Tongue (tissue), 1 donor: ENCODE measurements at regions not wholly inside any gene's neighbourhood (a gene's known extent, or its start where the extent isn't known, plus 50 kb on each side); places are given as distances from the start of the nearest gene placed in this dataset.

Experiments used
- DNase-seq: peaks from one replicate; pipeline ENCODE4 v3.0.0-alpha.2; 2015

GRCh38 chr7:46160861-46161260, 239.8 kb upstream of the IGFBP3 start:
- DNase-seq, result no peak

- DNase-seq, result no peak
Observed at GRCh38 chr7:46157931-46158330, 236.9 kb upstream of the IGFBP3 start.

DNA sequence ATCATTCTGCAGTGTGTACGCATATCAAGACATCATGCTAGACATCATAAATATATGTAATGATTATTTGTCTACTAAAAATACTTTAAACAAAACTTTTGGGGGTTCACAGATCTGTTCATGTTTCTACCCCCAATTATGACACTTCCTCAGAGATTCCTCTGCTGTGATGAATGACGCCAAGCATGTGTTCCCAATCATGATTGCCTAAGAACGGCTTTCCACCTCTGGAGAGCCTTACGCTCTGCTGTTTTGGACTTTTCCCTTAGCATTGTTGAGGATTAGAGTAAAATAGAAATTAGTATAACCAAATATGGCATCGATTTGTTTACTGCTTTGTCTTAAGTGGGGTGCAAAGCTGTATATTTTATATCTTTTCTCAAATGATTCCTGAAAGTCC, 236.3 kb upstream of the IGFBP3 start:
- peak; percentile 36 for DNase-seq

- no peak for DNase-seq
Observed at GRCh38 chr7:46156853-46157252, 235.8 kb upstream of the IGFBP3 start.

GRCh38 chr7:46156086-46156485, 235.0 kb upstream of the IGFBP3 start:
- DNase-seq, result no peak

- no peak for DNase-seq
Observed at GRCh38 chr7:46155367-46155766, 234.3 kb upstream of the IGFBP3 start.

- no peak for DNase-seq
Observed at GRCh38 chr7:46153951-46154787, 233.1 kb upstream of the IGFBP3 start.

GRCh38 chr7:46153583-46153950, 232.5 kb upstream of the IGFBP3 start:
- no peak for DNase-seq

GRCh38 chr7:46152696-46153095, 231.6 kb upstream of the IGFBP3 start:
- DNase-seq, result no peak

DNA sequence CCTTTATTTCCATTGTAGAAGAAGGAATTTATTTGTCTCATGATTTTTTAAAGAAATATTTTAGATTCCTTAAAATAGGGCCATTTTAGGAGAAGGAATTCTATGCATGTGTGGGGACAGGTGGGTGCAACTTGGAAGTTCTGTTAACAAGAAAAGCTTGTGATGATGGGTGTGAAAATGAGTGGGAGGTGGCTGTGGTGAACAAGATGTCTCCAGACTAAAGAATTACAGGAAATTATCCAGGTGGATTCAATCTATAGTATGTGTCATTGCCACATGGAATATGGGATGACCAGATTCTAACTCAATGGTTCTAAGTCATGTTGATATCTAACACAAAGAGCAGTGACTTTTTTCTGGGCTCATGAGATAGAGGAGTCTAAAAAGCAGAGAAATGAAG, 229.6 kb upstream of the IGFBP3 start:
- DNase-seq, result no peak

DNA sequence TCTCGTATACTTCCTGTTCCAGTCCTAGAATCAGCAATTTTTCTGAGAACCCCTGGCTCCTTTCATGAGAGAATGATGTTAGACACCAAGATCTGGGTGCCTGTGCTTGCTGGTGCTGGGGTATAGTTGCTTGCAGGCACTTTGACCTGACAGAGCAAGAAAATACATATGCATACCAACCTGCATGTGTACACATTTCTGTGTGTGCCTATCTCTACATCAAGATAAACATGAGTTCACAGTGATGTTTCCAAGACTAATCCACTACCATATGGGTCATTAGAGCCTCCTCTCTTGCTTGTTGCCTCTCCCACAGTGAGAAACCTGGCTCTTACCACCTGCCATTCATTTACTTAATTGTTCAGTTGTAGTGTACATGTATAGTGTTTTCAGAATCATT, 229.1 kb upstream of the IGFBP3 start:
- DNase-seq, result no peak

DNA sequence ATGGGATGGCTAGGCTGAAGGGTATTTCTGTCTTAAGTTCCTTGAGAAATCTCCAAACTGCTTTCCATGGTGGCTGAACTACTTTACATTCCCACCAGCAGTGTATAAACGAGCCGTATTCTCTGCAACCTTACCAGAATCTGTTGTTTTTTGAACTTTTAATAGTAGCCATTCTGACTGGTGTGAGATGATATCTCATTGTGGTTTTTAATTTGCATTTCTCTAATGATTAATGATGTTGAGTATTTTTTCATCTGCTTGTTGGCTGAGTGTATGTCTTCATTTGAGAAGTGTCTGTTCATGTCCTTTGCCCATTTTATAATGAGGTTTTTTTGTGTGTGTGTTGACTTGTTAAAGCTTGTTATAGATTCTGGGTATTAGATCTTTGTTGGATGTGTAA, 226.8 kb upstream of the IGFBP3 start:
- no peak for DNase-seq

DNA sequence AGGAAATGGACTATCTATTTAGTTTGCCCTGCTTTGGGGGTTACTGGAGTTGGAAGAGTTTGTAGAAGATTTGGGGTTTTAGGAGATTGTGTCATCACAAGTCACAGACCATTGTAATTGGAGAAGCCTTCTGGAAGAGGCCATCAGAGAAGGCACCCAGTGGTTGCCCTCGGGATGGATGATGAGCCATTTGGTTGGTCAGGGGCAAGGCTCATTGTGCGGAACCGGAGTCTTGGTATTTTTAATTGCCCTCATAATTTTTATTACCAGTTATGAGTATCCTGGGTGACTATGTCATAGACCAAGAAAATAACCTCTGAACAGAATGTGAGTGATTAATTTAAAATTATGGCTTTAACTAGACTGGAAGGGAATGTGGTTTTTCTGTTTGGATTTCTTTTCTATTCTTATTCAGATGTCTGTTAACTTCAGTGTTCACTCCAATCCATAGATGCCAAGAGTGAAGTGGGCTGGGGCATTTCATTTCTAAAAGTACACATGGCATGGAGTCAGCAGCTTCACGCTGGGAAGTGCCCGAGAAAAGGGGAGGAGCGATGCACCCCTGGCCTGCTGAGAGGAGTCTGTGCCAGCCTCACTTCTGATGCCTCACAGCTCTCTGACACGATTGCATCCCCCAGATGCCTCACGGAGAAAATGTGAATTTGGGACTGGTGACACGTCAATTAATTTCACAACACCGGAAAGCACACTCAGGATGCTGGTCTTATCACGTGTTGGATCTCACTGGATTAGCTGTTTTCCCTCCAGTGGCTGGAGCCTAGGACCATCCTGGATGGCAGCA, 225.6 kb upstream of the IGFBP3 start:
- DNase-seq, result no peak

GRCh38 chr7:46145412-46145811, 224.3 kb upstream of the IGFBP3 start:
- peak; percentile 54 for DNase-seq

DNA sequence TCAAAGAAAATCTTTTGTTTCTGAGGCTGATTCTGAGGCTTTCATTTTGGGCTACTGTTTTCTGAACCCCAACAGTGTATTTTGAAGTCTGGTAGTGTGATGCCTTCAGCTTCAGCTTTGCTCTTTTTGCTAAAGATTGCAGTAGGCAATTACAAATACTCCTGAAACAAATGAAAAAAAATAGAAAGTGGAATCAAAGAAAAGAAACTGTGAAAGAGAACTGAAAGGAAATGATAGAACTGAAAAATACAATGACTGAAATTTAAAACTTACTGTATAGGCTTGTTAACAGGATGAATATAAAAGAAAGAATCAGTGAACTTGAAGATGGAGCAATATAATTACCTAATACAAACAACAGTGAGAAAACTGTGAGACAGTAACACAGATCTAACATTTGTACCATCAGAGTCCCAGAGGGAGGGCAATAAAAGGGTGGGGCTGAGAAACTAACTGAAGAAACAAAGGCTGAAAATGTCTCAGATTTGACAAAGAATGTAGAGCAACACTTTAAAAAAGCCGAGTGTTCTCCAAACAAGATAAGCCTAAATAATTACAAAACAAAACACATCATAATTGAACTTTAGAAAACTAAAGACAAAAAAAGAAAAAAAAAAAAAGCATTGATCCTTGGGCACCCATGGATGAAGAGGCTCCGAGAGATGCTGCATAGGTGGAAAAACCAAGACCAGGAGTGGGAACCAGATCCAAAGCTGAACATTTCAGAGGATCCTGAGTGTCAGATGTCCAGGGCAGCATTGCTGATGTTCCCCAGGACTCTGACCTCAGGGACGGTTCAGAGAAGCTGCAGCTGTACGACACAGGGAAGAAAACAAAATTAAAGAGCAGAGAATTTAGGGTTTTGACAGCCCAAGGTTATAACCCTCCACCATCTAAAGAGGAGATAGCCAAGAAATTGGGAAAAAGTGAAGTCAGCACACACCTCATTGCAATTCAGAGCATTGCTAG, 223.2 kb upstream of the IGFBP3 start:
- DNase-seq, result no peak

- DNase-seq, result no peak
Observed at GRCh38 chr7:46143421-46143820, 222.3 kb upstream of the IGFBP3 start.

- no peak for DNase-seq
Observed at GRCh38 chr7:46139079-46139478, 218.0 kb upstream of the IGFBP3 start.

- no peak for DNase-seq
Observed at GRCh38 chr7:46137725-46138124, 216.7 kb upstream of the IGFBP3 start.

DNA sequence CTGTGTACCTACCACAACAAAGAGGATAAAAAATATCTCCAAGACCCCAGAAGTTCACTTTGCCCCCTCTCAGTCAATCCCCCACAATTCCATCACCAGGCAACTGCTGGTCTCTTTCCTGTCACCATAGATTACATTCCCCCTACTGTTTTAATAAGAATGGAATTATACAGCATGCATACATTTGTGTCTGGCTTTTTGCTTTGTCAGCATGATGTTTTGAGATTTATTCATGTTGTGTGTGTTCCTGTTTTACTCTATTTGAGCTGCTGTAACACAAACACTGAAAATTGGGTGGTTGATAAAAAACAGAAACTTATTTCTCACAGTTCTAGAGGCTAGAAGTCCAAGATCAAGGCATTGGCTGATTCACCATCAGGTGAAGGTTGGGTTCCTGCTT, 214.5 kb upstream of the IGFBP3 start:
- DNase-seq, result no peak

GRCh38 chr7:46134795-46135194, 213.7 kb upstream of the IGFBP3 start:
- no peak for DNase-seq

DNA sequence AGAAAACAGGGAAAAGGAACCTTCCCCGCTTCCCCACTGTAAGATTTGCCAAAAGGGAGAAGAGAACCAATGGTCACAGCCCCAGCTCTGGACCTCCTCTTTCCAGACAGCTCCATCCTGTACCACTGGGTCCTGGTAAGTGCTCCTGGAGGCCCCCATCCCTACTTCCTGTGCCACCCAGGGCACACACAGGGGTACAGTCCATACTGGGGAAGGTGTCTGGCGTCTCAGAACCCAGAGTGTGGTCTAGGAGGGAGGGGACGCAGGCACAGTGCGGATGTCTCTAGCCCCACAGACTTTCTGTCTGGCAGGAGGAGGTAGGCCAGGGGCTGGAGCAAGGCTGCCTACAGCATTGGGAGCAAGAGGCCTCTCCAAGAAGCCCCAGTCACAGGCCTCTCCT, 213.3 kb upstream of the IGFBP3 start:
- DNase-seq, result no peak

- DNase-seq, result peak; percentile 74
Observed at GRCh38 chr7:46133751-46134150, 212.7 kb upstream of the IGFBP3 start.

DNA sequence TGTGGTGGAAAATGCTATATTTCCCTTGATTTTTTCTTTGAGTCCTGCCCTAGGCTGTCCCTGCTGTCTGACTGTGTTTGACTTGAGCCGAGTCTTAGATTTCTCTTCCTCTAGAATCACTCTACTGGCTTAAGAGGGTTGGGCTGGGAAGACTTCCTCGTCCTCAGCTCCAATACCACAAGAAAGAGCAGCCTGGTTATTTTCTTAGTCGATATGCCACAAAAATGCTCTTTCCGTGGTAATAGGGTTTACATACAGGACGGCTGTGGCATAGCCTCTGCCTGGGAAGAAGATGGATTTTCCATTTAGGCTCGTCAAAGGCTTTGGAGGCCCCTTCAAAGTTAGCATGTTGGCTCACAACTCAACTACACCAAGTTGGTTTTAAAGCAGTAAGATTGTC, 212.0 kb upstream of the IGFBP3 start:
- DNase-seq, result no peak
